Hindlimb muscle (tissue), 1 donor: ENCODE measurements at regions not wholly inside any gene's neighbourhood (a gene's known extent, or its start where the extent isn't known, plus 50 kb on each side); places are given as distances from the start of the nearest gene placed in this dataset.

Experiments used
- DNase-seq: peaks from one replicate; pipeline ENCODE4 v3.0.0-alpha.2; 2013

DNA sequence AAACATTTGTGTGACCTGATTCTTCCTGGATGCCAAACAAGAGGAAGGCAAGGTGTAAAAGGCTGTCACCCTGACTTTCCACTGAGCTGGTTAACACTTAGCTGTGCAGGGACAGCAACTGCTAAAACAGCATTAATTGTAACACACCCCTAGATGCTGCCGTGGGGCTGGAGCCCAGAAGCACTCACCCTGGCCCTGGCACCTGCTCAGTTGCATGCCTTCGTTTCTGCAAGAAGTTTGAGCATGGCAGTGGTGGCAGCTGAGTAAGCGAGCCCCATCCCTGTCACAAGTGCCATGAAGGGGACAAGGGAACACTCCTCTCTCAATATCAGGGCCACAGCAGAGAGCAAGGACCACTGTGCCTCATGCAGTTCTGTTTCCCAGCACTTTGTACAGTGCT is 330.2 kb downstream of the TMEM114 start:
- no peak for DNase-seq

DNA sequence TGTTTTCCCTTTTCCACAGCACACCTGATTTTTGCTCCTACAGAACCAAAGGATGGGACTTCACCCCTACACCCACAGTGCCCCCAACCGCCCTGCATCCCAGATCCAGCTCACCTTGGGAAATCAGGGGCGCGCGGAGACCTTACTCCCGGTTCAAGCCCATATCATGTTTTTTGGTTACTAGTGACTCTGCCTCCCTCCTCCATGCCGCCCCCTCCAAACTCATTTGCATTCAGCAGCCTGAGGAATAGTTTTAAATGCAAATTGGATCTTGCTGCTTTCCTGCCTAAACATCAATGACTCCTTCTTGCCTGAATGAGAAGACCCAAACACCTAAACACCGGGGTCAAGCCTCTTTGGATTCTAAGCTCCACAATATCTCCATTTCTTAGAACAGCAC is 331.8 kb downstream of the TMEM114 start:
- DNase-seq = no peak

DNA sequence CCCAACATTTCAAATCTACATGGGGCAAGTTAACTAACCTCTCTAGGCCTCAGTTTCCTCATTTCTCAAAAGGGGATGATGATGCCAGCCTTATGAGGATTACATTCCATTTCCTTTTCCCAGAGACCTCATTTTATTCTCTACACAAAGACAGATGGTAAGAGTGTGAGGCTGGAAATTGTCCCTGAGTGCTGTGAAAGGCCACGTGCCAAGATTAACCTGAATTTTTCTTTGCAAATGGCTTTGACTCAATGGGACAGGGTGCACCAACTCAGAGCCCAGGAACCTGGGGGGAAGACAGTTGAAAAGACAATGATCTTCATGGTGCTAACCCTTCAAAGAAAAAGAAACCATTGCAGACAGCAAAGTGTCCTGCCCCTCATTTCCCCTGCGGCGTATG is 332.8 kb downstream of the TMEM114 start:
- no peak for DNase-seq

DNA sequence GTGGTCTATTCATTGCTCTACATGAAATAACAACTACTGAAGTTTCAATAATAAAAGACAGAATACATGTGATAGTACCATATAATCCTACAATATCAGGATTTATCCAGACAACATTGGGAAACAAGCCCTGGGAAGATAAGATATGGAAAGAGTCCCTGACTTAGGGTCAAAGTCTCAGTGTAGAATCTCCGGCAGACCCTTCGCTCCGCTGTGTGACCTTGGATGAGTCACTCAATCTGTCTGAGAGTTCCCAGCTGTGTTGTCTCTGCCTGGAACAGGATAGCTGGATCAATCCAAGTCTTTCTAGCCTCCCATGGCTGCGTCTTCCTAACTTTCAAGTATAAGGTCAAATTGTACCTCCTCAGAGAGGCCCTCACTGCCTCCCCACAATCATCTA is 335.9 kb downstream of the TMEM114 start:
- DNase-seq = no peak

DNA sequence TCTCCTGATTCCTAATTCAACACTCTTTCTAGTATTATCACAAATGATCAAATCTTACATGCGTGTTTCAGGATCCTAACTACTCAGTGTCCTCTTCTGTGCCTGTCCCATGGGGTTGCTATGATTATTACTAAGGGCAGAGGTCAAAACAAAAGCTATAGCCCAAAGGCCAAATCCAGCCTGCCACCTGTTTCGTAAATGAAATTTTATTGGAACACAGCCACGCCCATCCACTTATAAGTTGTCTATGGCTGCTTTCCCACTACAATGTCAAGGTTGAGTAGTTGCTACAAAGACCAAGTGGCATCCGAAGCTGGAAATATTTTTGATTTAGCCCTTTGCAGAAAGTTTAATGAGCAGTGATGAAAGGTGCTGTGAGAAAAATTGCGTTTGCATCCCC is 336.6 kb downstream of the TMEM114 start:
- DNase-seq = no peak

DNA sequence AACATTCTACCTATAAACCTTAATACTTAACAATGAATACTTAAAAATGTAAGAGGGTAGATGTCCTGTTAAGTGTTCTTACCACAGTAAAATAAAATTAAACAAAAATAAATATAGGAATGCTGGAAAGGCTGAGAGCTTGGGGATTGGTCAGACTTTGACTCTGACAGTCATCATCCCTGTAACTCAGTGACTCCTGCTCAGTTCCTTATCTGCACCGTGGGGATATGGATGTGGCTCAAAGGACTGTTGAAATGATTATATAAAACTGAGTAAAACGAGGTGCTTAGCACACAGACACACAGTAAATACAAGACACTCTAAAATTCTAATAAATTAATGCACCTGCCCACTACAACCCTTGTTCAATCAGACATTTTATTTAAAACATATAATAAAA is 338.6 kb downstream of the TMEM114 start:
- no peak for DNase-seq

DNA sequence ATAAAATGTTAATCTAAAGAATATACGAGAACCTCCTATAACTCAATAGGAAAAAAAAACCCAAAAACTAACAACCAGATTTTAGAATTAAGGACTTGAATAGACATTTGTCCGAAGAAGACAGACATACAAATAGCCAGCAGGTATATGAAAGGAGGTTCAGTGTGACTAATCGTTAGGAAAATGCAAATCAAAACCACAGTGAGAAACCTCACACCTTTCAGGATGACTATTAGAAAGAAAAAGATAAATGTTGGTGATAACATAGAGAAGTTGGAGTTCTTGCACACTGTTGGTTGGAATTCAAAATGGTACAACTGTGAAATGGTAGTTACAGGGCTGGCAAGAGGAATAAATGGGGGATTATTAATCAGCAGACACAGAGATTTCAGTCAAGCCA is 339.0 kb downstream of the TMEM114 start:
- DNase-seq = no peak

DNA sequence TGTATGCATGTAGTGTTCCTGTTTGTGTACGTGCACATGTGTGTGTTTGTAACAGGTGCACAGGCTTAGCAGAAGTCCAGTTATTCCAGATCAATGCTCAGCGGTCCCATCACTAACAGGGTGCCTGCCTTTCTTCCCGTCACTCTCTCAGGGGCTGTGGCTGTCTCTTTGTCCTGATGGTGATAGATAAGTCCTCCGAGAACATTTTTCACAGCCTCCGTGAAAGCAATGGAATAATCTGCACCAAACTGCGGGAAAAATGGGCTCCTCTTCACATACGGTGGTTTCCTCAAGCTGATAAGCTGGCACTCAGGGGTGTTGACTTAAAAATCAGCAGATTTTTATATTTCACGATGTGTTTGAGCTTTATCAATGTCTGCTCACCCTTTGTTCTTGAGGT is 342.3 kb downstream of the TMEM114 start:
- DNase-seq = no peak

DNA sequence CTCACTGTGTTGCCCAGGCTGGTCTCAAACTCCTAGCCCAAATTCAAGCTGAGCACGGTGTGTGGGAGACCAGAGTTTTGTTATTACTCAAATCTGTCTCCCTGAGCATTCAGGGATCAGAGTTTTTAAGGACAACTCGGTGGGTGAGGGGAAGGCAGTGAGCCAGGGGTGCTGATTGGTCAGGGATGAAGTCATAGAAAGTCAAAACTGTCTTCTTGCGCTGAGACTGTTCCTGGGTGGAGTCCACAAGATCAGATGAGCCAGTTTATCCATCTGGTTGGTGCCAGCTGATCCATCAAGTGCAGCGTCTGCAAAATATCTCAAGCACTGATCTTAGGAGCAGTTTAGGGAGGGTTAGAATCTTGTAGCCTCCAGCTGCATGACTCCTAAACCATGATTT is 346.3 kb downstream of the TMEM114 start:
- DNase-seq = no peak

DNA sequence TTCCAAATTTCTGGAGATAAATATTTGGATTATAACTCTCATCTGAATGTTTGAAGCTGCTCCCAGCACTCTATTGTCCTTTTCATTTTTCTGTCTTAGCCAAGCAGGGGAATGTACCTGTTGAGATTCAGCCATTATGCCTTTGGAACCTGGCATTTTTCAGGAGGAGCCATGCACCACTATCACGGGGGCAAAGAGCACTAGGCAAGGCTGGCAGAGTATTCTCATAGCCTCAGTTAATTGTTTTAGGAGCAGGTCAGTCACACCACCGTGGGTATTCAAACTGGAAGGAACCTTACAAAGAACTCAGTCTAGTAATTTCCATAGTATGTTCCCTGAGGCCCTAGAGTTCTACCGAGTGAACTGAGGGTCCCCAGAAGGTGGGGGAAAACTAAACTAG is 348.9 kb downstream of the TMEM114 start:
- no peak for DNase-seq

DNA sequence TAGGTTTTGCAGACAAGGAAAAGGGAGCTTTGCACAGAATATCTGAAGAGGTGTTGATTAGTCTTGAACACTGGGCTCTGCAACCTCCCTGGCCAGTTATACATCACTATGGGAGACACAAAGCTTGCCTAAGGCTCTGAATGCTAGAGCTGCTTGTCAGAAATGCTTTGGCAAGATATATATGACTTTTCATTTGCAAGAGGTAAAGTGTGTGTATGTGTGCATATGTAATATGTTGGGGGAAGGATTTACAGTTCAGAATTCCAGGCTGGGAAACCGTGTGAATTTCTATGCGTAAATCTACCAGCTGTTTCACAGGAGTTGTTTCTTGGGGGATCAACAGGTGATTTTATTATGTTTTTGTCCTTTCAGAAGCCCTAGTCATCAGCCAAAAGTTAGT is 350.9 kb downstream of the TMEM114 start:
- no peak for DNase-seq

DNA sequence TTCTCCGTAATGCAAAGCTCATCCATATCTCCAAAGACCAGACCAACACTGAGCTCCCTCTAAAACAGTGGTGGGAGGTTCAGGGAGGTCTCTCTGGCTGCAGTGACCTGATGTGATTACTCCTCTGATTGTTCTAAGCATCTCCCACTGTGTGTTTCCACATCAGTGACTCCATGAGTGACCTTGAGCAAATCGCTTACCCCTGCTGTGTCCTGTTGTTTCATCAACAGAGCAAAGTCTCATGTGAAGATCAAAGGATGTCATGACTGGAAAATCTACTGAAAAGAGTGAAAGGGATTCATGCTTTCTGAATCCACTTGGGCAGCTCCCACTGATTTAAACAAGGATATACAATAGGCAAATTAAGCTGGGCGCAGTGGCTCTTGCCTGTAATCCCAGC is 352.9 kb downstream of the TMEM114 start:
- no peak for DNase-seq

DNA sequence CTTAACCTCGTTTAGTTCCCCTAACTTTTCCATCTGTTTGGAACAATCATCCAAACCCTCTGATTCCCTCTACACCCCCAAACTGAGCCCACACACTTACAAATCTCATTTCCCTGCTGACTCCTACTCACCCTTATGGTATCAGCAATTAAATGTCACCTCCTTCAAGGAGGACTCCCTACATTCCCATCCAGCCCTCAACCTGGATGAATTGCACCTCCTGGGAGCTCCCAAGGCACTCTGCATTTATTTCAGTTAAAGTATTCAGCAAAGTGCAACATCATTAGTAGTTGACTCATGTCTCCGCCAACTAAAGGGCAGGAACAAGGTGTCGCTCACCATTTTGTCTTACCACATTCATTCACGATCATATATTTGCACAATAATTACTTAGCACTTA is 353.5 kb downstream of the TMEM114 start:
- DNase-seq = no peak

DNA sequence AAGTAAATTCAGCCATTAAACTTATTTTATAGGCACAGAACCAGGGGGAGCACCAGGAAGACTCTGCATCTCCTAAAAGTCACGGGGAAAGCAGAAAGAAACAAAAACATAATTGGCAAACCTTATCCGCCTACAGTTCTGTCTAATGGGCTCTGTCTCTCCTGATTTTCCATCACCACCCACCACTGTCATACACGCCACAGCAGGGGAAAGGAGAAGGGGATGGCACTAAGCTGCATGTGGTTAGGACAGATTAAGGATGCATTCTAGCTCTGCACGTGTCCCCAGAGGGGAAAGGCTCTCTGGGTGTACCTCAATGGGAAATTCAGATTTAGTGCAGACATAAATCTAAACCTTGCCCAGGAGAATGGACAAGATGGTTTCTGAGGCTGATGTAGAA is 359.8 kb downstream of the TMEM114 start:
- no peak for DNase-seq

DNA sequence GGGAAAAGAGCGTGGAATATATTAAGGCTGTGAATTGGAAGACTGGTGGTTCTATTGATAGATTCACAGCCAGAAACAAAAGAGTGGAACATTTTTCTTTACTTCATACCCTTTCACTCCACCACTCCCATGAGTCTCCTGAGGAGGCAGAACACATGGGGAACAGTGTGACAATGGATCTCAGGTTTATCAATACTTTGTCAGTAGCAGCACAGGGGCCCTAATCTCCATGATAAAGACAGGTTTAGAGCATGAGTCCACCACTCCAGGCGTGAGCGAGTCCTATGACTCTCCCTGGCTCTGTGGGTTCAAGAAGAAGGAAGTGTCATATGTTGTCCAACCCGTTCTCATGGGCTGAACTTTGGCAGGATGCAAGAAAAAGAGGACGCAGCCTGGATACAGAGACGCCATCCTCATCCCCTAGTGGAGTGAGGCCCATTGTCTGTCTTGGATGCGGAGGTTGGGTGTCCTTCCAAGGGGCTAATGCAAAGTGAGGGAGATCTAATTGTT is 361.2 kb downstream of the TMEM114 start:
- no peak for DNase-seq

DNA sequence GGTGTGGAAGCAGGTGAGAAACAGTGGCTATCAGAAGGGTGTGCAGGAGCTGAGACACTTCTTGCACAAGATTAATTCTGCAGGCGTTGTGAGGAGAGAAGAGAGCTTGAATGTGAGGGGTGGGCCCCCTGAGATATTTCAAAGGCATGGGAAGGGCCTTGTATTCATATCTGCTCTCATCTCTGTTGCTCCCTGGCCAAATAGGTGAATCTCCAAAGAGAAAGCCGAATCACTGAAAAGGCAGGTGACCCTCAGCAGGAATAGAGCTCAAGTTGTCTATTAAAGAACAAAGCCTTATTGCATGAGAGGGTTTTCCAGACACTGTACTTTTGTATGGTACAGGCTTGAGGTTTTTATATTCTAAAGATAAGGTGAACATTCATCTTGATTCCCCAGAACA is 373.1 kb downstream of the TMEM114 start:
- DNase-seq = no peak

DNA sequence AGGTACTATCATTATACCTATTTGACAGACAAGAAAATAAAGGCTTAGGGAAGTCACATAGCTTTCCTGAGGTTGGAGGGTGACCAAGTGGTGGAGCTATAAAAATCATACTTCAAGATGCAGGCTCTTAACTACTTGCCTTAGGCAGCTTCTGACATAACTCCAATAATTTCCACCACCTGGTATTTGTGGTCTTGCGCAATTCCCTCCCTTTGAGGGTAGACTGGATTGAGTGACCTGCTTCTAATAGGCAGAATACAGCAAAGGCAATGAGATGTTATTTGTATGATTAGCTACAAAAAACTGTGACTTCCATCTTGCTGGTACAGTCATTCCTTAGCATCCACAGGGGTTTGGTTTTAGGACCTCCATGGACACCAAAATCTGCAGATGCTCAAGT is 385.5 kb downstream of the TMEM114 start:
- no peak for DNase-seq

DNA sequence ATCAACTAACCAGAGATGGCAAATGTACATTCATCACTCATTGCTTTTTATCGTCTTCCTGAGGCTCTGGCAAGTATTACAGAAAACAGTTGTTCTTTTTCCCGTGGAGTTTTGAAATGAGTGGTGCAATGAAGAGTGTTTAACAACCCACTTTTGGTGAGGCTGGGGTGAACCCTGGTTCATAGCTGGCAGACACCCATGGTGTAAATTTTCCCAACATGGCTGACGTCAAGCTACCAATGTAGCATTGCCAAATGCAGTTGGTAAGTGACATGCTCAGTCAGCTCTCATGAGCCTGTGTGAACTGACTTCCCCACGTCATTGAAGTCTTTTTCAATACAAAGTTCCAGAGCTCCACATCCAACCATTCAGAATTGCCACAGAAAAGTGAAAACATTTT is 386.2 kb downstream of the TMEM114 start:
- DNase-seq = no peak

DNA sequence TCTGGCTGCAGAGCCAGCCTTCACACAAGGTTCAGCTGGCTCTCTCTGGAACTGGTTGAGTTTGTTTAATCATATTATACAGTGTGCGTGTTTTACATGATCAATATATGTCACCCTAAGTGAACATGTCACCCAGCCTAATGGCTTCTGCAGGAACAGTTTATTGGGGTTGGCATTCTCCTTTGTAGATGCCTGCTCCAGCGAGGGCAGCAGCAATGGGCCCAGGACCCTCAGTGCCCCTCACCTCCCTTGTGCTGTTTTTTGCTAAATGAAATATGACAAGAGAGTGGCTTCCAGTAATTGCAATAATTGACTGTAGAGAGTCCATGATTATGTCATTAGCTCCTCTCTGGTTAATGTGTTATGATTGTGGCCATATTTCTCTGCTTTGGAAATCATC is 387.2 kb downstream of the TMEM114 start:
- no peak for DNase-seq

DNA sequence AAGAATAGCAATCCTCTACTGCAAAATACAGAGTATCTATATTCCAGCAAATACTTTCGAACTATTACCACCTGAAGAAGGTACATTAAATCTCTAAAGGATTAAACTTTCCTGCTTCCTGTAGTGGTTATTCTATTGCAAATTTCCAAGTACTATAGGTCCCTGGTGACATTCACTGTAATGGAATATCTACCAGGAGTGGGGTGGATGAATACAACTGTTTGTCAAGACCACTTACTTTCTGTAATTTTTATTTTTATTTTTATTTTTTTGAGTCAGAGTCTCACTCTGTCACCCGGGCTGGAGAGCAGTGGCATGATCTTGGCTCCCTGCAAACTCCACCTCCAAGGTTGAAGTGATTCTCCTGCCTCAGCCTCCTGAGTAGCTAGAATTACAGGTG is 389.5 kb downstream of the TMEM114 start:
- no peak for DNase-seq

DNA sequence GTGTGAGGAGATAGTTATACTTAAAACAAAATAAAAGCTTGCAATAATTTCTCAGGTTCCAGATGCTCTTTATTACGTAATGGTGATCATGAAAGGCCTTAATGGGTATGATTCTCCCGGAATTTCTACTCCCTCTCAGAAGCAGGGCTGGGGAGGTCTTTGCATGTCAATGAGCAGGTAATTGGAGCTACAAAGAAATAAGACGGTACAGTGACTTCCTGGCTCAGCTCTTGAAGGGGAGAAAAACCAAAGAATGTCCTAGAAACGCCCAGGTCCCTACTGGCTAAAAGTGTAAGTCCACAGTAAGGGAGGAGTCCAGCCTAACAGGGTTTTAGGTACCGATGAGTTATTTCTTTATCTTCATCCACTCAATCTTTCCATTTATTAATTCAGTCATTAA is 390.9 kb downstream of the TMEM114 start:
- no peak for DNase-seq

DNA sequence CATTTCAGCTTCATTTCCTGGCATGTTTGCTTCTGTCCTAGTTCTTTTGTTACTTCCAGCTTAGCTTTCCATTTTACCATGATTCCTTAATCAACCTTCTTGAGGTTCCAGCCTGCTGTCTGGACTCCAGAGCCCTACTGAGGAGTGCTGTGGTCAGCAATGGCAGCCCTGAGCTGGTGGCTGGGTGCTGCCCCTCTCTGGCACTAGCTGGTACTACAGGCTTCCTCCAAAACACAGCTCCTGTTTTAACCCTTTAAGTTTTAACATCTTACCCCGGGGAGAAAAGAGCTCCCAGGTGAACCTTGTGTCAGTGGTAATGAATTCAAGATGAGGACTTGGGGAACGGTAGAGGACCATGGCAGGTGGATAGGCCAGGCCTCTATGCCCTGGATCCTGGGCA is 395.5 kb downstream of the TMEM114 start:
- DNase-seq = no peak

DNA sequence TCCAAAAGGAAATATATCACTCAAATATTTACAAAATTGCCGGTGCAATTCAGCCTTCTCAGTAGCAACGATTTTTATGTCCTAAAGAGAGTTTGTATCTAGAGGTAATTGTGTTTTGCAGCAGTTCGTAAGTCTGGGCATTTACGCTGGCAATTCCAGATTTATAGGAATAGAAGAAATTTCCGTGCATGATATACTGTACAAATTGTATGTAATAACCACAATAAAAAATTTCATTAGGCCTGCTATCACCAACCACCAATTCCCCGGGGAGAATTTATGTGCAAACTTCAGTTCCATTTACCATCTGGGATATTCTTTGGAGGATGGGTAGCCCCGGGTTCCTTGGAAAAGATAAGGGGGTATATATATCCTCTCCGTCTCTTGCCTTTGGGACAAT is 401.5 kb downstream of the TMEM114 start:
- no peak for DNase-seq

DNA sequence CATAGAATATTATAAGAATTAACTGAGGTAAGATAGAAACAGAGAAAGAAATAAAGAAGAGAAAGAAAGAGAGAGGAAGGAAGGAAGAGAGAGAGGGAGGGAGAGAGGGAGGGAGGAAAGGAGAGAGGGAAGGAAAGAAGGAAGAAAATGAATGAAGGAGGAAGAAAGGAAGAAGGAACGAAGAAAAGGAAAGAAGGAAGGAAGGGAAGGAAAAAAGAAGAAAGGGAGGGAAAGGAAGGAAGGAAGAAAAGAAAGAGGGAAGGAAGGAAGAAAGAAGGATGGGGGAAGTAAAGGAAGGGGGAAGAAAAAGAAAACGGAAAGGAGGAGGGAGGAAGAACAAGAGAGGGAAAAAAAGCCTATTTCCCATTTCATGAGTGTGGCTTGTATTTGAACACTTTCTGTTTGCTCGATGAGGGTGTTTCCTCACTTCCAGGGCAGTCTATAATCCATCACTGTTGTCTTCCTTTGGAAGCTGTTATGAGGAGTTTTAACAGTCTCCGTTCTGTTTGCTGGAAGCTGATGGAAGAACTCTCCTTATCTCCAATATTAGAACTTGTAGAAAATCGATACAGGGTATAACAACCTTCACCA is 402.4 kb downstream of the TMEM114 start:
- DNase-seq = no peak

DNA sequence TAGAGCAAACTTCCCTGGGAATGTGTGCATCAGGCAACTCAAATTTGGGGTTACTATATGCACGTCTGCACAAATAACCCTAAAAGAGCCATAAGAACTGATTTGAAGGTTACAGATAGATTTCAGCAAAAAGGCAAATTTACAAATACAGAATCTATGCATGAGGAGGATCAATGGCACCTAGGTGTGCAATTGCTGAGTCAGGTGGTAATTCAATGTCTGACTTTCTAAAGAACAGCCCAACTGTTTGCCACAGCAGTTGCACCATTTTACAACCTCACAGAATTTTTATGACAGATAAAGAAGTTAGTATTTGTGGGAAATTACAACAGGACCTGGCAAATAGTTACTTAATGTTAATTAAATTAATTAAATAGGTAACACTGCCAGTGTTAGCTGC is 405.5 kb downstream of the TMEM114 start:
- no peak for DNase-seq
